Gastroesophageal sphincter (tissue), 3 donors: ENCODE measurements at regions not wholly inside any gene's neighbourhood (a gene's known extent, or its start where the extent isn't known, plus 50 kb on each side); places are given as distances from the start of the nearest gene placed in this dataset.

Source experiments
- EP300 ChIP-seq: sonication (generic); formaldehyde crosslinking; IDR thresholded peaks from one replicate; pipeline ENCODE4 v1.6.1; 2017; ENCODE audit warnings: antibody characterized with exemption, mild to moderate bottlenecking
- POLR2A ChIP-seq, 2 donors: fragments of 450-650 bp; IDR thresholded peaks; one replicate each; pipeline ENCODE4 v1.6.1; 2017; ENCODE audit warnings: antibody characterized with exemption in 2 of 2, mild to moderate bottlenecking in 2 of 2, moderate library complexity in 1 of 2
- POLR2AphosphoS5 ChIP-seq: sonication (generic); formaldehyde crosslinking; IDR thresholded peaks from one replicate; pipeline ENCODE4 v1.6.1; 2017; ENCODE audit warnings: antibody characterized with exemption
- TF ChIP-seq, protein P1 (sequence below), 4 experiments: fragments of 200-600 bp in 2 of 4; fragments of 450-650 bp in 2 of 4; sonication (generic) in 1 of 4; IDR thresholded peaks; one replicate each; pipeline ENCODE4 v1.5.1; 2017 to 2019; ENCODE audit warnings: antibody characterized with exemption in 4 of 4, mild to moderate bottlenecking in 2 of 4, moderate library complexity in 2 of 4

DNA sequence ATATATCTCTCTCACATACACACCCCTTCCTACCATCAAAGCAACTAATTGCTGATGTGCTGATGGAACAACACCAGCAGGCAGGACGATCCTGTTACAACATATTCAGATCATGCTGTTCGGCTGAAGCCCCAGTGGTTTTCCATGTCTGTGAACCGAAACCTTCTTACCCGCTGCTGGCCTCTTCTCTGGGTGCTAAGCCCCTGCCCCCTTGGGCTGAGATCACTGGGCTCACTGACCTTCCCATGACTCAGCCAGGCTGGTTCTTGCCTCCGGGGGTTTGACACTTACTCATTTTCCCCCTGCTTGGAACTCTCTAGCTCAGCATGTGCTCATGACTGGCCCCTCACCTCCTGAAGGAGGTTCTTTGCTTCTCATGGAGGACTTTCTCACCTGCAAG, 122.0 kb upstream of the RGMA start:
- TF ChIP-seq, protein P1, sequence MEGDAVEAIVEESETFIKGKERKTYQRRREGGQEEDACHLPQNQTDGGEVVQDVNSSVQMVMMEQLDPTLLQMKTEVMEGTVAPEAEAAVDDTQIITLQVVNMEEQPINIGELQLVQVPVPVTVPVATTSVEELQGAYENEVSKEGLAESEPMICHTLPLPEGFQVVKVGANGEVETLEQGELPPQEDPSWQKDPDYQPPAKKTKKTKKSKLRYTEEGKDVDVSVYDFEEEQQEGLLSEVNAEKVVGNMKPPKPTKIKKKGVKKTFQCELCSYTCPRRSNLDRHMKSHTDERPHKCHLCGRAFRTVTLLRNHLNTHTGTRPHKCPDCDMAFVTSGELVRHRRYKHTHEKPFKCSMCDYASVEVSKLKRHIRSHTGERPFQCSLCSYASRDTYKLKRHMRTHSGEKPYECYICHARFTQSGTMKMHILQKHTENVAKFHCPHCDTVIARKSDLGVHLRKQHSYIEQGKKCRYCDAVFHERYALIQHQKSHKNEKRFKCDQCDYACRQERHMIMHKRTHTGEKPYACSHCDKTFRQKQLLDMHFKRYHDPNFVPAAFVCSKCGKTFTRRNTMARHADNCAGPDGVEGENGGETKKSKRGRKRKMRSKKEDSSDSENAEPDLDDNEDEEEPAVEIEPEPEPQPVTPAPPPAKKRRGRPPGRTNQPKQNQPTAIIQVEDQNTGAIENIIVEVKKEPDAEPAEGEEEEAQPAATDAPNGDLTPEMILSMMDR (IDR thresholded peaks at IDR 0.05): no peak
- no peak for TF ChIP-seq POLR2A (IDR thresholded peaks at IDR 0.05)
- no peak for TF ChIP-seq POLR2AphosphoS5
- no peak for TF ChIP-seq EP300
